HK-2 (cell line): ENCODE measurements at regions not wholly inside any gene's neighbourhood (a gene's known extent, or its start where the extent isn't known, plus 50 kb on each side); places are given as distances from the start of the nearest gene placed in this dataset.
"Not testable (repeated sequence)": the region's sequence is repeated elsewhere in the genome, so short reads cannot be mapped to it uniquely, and the experiment has no call there.

Source experiments
- DNase-seq: peaks from one replicate; pipeline ENCODE4 v3.0.0-alpha.2; 2018; ENCODE audit not compliant: unreplicated experiment

DNA sequence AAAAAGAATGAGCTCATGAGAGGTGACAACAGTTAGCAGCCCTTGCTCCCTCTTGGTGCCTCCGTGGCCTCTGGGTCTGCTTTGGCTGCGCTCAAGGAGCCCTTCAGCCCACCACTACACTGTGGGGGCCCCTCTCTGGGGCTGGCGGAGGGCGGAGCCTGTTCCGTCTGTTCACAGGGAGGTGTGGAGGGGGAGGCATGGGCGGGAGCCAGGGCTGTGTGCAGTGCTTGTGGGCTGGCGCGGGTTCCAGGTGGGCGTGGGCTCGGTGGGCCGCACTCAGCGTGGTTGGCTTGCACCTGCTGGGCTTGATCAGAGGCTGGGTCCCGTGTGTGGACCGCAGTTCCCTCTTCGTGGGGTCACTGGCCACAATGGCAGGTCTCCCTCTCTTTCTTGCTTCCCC lies 953.4 kb upstream of the PRR20A start:
- no peak for DNase-seq

DNA sequence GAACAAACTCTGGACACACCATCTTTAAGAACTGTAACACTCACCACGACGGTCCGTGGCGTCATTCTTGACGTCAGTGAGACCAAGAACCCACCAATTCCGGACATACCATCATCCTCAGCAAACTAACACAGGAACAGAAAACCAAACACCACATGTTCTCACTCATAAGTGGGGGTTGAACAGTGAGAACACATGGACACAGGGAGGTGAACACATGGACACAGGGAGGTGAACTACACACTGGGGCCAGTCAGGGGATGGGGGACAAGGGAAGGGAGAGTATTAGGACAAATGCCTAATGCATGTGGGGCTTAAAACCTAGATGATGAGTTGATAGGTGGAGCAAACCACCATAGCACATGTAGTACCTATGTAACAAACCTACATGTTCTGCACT lies 952.1 kb upstream of the PRR20A start:
- not testable (repeated sequence) for DNase-seq

DNA sequence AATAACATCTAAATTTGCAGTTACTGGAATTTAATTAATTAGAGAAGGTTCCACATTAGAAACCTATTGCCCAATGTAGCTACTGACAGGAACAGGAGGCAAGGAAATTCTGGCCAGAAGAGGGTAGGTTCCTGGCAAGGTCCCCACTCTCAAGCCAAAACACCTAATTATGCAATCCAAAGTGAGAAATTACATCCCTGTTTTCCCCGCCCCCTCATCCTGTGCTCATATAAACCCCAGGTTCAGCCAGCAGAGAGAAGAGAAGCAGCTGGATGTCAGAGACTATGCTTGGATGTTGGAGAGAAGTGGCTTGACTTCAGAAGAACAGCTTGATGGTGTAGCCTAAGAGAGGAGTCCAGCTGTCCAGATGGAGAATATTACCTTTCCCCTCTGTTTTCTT lies 951.3 kb upstream of the PRR20A start:
- no peak for DNase-seq

DNA sequence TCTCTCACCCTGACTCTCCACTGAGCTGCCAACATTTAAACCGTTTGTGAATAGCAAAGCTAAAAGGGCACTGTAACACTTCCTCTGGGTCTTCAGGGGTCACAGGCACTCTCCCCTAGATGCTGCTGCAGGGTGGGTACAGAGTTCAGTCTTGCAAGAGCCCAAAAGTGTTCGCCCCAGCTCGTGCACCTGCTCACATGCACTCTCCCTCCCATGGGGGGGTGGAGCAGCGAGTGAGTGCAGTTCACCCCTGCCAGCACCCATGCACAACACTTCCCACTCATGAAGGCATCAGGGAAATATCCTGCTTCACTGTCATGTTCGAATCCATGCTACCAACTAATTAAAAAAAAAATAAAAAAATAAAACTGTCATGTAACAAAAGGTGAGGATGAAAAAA lies 950.7 kb upstream of the PRR20A start:
- no peak for DNase-seq

DNA sequence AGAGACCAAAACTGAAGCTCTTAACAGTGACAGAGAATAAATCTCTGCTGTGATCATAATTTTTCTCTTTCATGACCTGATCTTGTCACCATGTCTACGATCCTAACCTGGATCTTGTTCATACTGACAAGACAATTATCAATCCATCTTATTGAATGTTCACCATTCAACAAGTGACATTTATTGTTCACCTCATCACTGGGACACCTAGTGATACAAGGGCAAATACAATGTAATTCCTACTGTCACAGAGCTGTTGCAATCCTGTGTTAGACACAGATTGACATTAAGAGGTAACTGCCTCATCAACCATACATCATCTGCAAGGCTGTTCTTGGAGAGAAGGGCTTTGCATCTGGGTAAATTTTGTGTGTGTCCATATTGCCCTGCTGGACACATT lies 942.4 kb upstream of the PRR20A start:
- no peak for DNase-seq

DNA sequence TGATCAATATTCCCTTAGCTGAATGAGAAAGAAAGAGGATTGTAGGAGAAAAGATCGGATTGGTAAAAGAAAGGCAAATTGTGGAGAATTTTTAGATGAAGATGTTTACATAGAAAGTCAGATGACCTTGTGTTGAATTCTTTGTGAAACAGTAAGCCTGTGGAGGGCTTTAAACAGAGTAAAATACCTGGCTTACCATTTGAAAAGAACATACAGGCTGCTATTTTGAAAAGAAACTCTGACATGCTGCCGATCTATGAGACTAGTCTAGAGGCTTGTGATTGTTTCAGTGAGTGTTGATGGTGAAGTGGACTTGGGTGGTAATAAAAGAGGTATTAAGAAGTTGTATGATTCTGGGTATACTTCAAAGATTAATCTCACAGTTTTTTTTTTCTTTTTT lies 938.9 kb upstream of the PRR20A start:
- no peak for DNase-seq

DNA sequence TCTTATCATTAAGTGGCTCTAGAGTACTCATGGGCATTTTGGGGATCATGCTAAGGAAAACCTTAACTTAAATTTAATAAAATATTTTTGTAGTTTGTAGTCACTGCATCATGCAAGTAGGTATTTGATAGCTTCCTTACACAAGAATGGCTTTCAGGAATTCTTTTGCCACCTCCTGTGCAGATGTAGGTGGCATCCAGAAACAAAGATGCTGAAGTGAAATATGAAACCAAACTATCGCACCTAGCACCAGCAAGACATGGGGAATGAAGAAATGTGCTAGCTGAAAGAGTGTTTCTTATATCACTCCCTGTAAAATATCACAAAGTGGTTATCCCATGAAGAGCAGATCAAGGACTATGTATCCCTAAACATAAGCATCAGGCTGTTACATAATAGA lies 924.5 kb upstream of the PRR20A start:
- DNase-seq = no peak

DNA sequence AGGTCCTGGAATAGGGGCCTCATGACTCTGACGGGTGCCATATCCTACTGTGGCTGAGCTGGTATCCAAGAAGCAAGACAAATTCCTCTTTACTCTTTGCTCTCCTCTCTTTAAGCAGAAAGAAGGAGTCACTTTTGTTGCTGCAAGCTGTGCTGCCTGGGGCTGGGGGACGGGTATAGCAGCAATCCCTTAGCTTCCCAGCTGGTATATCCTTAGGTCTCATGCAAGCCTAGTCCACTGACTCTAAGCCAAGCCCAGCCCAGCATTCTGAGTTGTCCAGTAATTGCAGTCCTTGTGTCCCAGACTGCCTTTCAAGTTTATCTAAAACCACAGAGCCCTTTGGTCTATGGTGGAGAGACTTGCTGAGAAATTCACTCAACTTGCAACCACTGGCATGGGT lies 893.0 kb upstream of the PRR20A start:
- DNase-seq = no peak

DNA sequence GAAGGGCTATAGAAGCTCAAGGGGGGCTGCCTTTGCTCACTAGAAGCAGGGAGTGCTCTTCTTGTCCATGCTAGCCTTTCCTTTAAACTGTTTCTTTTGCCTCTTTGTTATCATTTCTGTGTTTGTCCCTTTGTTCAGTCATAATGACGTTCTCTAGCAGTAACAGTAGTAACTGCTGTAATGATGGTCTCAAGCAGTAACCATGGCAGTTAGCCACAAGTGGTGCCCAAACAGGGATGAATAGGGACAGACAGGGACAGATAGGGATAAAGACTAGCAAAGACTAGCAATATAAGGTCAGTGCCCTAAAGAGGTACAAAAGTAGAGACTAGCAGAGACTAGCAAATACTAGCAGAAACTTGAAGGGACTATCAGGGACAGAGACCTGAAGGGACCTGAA lies 869.0 kb upstream of the PRR20A start:
- DNase-seq = no peak

DNA sequence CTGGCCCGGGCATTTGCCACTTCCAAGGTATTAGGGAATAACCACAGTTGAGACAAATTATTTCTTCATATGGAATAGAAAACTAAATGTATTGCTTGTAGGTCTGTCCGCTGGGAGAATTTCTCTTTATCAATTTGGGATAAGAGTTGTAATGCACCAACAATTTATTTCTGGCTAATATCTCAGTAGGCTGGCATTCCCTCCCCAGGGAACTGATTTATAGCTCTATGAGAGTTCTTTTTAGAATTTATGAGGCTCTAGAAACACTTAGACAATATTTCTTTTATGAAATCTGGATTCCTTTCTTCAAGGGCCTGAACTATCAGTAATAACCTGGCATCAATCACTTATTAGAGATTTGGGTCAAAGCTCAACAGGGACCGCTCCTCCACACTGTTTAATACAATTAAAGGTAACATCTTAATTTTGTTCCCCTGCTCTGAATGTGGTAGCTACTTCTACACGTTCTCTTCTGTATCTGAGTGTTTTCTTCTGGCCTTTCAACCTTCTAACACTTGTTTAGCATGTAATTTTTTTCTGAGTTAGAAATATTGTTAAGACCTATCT lies 857.4 kb upstream of the PRR20A start:
- no peak for DNase-seq

DNA sequence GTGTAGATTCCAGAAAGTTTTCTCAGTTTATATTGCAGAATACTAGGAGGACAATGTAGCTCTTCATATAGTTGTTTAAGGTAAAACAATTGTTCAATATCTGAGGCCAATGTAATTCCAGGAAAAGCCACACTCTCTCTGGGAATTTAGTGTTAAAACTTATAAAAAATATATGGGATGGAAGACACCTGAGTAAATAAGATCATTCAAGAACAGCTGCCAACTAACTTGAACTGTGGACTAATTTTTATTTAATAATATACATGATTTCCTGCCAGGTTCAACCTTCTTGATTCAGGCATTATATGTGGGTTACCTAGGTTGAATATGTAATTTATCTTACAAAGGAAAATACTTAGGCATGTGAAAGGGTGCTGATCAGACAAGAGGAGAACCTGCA lies 841.1 kb upstream of the PRR20A start:
- no peak for DNase-seq

DNA sequence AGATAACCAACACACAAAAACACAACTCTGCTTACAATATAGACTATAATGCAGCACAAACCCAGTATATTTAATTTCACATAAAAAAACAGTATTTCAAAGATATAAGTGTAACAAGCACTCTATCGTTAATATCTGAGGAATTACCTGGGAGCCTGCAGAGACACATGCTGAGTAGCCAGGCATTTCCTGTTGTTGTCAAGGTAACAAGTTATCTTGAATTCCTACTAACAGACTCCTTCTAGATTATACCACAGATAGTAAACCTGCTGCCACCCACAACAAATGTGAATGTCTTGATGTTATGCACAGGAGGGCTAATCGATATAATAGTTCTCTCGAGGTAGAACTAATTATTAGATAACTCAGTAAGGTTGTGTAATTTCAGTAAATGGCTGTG lies 826.0 kb upstream of the PRR20A start:
- DNase-seq = no peak

DNA sequence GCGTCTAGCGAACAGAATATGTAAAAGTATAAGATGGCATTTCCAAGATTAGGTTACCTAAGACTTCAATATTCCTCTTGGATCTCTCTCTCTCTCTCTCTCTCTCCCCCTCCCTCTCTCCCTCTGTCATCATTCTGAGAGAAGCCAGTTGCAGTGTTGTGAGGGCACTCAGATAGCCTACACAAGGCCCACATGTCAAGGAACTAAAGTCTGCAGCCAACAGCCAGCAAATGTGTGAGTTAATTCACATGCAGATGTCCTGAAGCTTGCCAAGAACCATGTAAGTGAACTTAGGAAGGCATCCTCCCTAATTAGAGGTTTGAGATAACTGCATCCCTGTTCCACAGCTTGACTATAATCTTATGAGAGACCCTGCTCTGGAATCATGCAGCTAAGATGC lies 822.9 kb upstream of the PRR20A start:
- no peak for DNase-seq

DNA sequence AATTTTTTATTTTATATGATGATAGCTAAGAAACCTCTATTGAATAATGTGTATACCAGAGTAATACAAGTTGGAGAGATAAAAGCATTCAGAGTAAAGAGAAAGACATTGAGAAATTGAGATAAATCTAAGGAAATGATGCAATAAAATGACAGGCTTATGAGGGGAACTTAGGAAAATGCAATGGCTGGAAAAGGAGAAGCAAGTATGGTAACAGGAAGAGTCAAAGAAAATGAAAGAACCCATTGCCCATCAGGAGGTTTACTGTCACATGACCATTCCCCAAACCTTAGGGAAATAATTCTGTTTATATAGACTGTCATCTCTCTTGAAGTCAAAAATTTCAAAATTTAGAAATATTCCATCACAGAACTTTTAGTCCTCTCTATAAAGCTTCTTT lies 808.0 kb upstream of the PRR20A start:
- no peak for DNase-seq

DNA sequence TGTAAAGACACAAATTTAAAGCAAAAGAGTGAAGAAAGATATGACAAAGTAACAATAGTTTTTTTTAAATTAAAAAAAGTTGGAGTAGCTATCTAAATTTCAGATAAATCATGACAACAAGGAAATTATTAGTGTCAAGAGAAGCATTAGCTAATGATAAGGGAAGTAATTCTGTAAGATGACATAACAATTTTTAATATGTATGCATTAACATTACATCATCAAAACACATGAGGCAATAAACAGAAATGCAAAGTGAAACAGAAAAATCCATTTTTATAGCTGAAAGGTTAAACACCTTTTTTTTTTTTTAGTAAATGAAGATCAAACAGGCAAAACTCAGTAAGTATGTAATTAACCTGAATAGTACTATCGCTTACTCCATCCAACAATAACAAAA lies 804.9 kb upstream of the PRR20A start:
- DNase-seq = no peak

DNA sequence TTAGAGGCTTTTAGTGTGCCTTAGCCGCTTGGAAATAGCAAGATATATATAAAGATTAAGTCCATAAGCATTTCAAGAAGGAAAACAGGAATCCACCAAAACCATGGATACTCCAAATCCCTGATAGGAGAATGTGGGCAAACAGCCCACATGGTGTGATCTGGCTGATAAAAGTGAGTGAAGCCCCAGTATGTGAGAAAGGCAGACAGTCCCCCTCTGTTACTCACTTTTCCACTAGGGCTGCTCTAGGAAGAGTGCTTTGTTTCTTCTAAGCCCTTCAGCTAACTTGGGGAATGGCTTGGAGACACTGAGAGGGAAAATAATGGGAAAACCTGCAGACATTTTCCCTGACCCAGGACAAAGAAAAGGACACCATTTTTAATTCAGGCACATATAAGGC lies 802.3 kb upstream of the PRR20A start:
- no peak for DNase-seq

DNA sequence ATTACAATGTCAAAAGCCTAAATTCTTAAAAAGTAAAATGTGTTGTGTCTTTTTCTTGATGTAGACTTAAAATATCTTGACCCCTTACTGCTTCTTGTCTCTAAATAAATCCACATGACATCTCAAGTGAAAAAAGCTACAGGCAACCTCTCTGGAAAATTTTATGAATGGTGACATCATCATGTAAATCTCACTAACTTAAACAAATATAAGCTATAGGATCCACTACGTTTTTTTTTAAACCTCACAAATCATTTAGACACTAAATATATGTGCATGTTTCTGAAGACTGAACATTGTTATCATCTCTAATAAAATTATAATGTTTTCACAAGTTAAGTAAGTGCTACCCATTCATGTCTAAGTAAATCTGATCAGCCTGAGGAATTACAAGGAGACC lies 793.7 kb upstream of the PRR20A start:
- no peak for DNase-seq

DNA sequence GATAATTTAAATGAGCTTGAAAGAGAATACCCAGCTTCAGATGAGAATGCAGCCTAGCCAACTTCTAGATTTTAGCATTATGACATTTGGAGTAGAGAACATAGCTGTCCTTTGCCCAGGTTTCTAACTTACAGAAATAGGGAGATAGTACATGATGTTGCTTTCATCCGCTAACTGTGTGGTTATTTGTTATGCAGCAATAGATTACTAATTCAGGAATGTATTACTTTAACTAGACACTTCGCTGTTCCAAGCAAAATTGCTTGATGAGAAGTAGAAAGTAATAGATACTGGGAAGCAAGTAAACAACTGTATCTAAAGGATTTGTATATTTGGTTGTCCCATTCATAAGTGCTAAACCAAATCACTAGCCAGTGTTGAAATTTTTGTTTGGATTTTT lies 790.9 kb upstream of the PRR20A start:
- DNase-seq = no peak

DNA sequence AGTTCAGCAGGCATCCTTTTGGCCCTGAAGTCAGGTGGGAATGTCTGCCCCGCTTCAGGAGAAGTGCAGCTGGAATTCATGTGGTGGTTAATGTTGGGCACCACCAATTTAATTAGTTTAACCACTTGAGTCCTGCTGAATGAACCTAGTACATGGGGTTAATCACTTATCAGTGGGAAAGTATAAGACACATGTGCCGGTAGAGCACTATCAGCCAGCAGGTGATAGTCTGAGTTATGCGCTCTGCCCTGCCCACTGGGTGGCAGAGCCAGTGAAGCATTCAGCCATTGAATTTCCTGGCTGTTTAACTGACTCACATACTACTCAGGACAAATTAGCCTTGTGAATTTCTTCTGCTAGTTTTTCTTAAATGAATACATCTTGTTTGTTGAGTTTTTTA lies 789.7 kb upstream of the PRR20A start:
- DNase-seq = peak; percentile 20

DNA sequence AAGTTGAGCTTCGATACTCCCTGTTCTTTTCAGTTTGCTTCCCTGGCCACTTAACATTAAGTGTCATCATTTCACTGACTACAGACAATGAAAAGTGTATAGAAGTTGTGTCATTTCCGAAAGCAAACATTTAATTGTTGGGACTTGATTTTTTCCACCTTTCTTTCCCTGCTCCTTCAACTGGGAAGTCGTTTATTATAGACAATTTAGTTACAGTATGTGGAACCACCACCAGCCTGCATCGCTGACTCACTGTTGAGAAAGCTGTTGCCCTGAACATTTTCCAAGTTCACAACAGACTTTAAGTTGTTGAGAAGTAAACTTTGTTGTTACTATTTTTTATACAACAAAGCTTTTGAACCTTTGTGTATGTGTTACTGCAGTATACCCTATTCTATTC lies 788.4 kb upstream of the PRR20A start:
- no peak for DNase-seq

DNA sequence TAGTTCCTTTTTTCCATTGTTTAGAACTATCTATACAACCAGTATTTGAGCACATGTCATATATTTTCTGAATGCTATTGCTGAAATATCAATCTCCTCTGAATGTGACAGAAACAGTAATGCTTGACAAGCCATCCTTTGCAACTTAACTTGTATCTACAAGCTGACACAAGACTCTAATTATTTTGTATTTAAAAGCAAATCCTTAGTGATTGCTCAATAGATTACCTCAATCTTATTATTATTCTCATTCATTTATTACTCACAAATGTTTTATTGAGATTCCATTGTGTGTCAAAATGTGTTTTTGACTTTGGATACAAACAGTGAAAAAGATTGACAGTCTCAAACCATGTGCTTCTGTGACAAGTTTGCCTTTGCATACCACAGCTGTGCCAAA lies 787.8 kb upstream of the PRR20A start:
- no peak for DNase-seq

DNA sequence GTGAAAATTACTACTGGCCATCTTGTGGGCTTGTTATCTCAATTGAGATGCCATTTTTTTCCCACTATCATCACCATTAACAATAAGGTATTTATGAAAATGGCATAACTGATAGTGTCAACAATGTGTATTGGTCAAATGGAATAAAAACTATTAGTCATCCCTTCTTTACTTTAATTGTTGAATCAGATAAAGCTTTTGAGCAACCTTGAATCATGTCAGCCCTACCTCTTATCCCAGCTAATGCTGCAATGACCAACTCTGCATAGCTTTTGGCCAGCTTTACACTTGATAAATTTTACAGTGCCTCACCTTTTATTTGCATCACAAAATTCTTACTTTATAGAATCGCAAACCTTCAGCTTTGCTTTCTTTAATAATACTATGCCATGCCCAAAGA lies 784.0 kb upstream of the PRR20A start:
- no peak for DNase-seq

DNA sequence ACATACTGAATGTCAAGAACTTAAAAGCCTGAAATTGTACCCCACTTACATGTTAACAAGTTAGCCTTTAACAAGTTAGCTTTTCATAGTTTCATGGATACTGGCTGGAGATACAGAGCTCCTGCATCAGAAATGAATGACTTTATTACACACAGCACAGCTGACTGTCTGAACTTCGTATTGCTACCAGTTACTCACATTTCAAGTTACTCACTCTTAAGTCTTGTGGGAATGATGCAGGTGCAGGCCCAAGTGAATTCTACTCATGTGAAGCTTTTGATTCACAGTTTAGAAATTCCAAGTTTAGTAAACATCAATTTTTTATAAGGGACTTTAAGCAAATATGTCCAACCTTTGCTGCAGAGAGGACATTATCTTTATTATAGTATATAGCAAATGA lies 762.2 kb upstream of the PRR20A start:
- DNase-seq = no peak

DNA sequence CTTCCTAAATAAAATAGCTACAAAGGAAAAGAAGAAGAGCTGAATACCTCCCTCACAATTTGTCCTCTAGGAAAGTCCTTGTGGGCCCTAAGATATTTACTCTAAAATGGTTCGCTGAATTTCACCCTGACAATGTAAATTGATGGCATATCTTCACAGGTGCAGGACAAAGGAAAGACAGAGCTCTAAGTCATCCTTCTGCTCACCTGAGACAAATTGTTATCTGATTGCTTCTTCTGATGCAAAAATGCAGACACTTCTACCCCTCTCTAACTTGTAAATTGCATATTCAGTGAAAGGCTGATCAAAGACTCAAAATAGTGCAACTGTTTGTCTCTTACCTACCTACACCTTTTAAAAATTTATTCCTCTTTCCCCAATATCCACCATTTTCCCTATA lies 747.2 kb upstream of the PRR20A start:
- no peak for DNase-seq

DNA sequence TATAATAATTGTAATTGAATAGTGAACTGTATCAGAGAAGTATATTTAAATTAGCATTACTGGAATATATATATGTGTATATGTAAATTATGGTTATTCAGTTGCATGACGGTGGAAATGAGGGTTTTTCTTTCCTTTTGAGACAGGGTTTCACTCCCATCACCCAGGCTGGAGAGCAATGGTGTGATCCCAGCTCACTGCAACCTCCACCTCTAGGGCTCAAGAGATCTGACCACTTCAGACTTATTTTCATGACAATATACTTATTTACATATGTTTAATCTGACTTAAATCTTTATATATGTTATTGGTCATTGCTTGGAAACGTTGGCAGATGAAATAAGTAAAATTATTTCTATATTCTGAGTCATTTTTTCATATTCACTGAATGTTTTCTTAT lies 744.4 kb upstream of the PRR20A start:
- no peak for DNase-seq
